Motor neuron (in vitro differentiated cells): ENCODE measurements at regions not wholly inside any gene's neighbourhood (a gene's known extent, or its start where the extent isn't known, plus 50 kb on each side); places are given as distances from the start of the nearest gene placed in this dataset.
A peak's percentile ranks its signal among the peaks of the same experiment; 100 is the strongest.

Experiments
- ATAC-seq, 8 experiments: fragments of 200-7000 bp; cut with Tn5 transposase; replicated peaks in 6 of 8; 2 replicates each; pipeline ENCODE4 v1.8.0; 2021; ENCODE audit warnings: mild to moderate bottlenecking in 8 of 8, moderate library complexity in 8 of 8
- H3K27ac ChIP-seq, 2 donors: fragments of 250-450 bp; sonication (Bioruptor Pico); 2 replicates each; pipeline ENCODE4 v1.9.0; 2021; ENCODE audit warnings: antibody characterized with exemption in 2 of 2, mild to moderate bottlenecking in 2 of 2, moderate library complexity in 1 of 2
- H3K4me1 ChIP-seq, 2 donors: fragments of 250-450 bp; sonication (Bioruptor Pico); replicated peaks in 1 of 2; 2 replicates each; pipeline ENCODE4 v1.6.1; 2021; ENCODE audit warnings: antibody characterized with exemption in 2 of 2, mild to moderate bottlenecking in 2 of 2, moderate library complexity in 1 of 2
- H3K4me3 ChIP-seq, 5 donors: fragments of 250-450 bp; sonication (Bioruptor Pico); 2 replicates each; pipeline ENCODE4 v1.9.0; 2021; ENCODE audit warnings: antibody characterized with exemption in 5 of 5, mild to moderate bottlenecking in 5 of 5, moderate library complexity in 4 of 5
- WGBS, 10 experiments: fragments of 450-650 bp; shearing (Covaris generic); methylation state at CpG; one replicate each; pipeline ENCODE4 v1.0.0; 2022; 5-methylcytosine and 5-hydroxymethylcytosine counted together
- in situ Hi-C, 9 experiments: fragments of 400-800 bp; cut with MboI; loops; one replicate each; pipeline ENCODE4 v1.15.0; 2021; ENCODE audit warnings: low sequenced_read_pairs in 9 of 9, low pct_unique_long_range_greater_than_20kb in 2 of 9; ENCODE audit not compliant: unreplicated experiment in 9 of 9

- ATAC-seq = peak in 1 of 8 experiments; percentile 10
- peak overlapping the region in 1 of 2 donors; percentile 10 for H3K27ac ChIP-seq
- 67 to 100% (median 90%) methylated on average over 1 to 4 of the region's 14 CpGs; no CpG with 5 or more reads in 5 of the 10 experiments for WGBS, 10 experiments
- H3K4me1 ChIP-seq = peaks cover 8 to 24% of the 10 kb centered on the region in 2 donors
- in situ Hi-C loops = loop anchor here in 1 of 9 experiments (10.0 kb wide), 1 partner anchor 336 kb away; no protein-coding TSS in a partner anchor
- H3K4me3 ChIP-seq = no peak overlapping the region
Measured at GRCh38 chr3:127090218-127091160, 102.4 kb upstream of the PRR23E start.

- 69 to 100% (median 86%) methylated on average over 1 to 4 of the region's 8 CpGs; no CpG with 5 or more reads in 6 of the 10 experiments for WGBS, 10 experiments
- Histone ChIP-seq H3K4me3 (no peak overlapping the region), H3K27ac (no peak overlapping the region), H3K4me1 (peaks cover 9 to 25% of the 10 kb centered on the region in 2 donors)
- no peak for ATAC-seq
- in situ Hi-C loops = loop anchor here in 1 of 9 experiments (10.0 kb wide), 1 partner anchor 337 kb away; no protein-coding TSS in a partner anchor
Measured at GRCh38 chr3:127091376-127091775, 101.6 kb upstream of the PRR23E start.

- 90% methylated on average over 2 of the region's 4 CpGs; no CpG with 5 or more reads in 9 of the 10 experiments for WGBS, 10 experiments
- in situ Hi-C loops = loop anchor here in 1 of 9 experiments (10.0 kb wide), 1 partner anchor 338 kb away; no protein-coding TSS in a partner anchor
Measured at GRCh38 chr3:127092368-127092767, 100.6 kb upstream of the PRR23E start.

GRCh38 chr3:127092776-127093175, 100.2 kb upstream of the PRR23E start:
- 10 to 60% methylated on average over 2 to 8 of the region's 11 CpGs; no CpG with 5 or more reads in 8 of the 10 experiments for WGBS, 10 experiments
- Histone ChIP-seq H3K4me1 (peaks cover 18 to 39% of the 10 kb centered on the region in 2 donors), H3K27ac (peak overlapping the region in 1 of 2 donors; percentile 60), H3K4me3 (no peak overlapping the region)
- in situ Hi-C loops = loop anchor here in 1 of 9 experiments (10.0 kb wide), 1 partner anchor 338 kb away; no protein-coding TSS in a partner anchor
- ATAC-seq = peak; percentile 54 to 80 (median 72)

More at GRCh38 chr3:127092368-127092767, 100.6 kb upstream of the PRR23E start:
- Histone ChIP-seq H3K4me3 (no peak overlapping the region), H3K4me1 (peaks cover 18 to 35% of the 10 kb centered on the region in 2 donors), H3K27ac (peak overlapping the region in 1 of 2 donors; percentile 60)
- no peak for ATAC-seq

GRCh38 chr3:127093312-127093711, 99.6 kb upstream of the PRR23E start:
- WGBS, 10 experiments = 0 to 100% (median 86%) methylated on average over 1 to 9 of the region's 9 CpGs; no CpG with 5 or more reads in 2 of the 10 experiments
- no peak for ATAC-seq
- Histone ChIP-seq H3K4me3 (no peak overlapping the region), H3K27ac (peak overlapping the region in 1 of 2 donors; percentile 13), H3K4me1 (peaks cover 18 to 39% of the 10 kb centered on the region in 2 donors)
- in situ Hi-C loops = loop anchor here in 1 of 9 experiments (10.0 kb wide), 1 partner anchor 339 kb away; no protein-coding TSS in a partner anchor

- ATAC-seq = no peak
- Histone ChIP-seq H3K4me3 (no peak overlapping the region), H3K27ac (no peak overlapping the region), H3K4me1 (peaks cover 15 to 31% of the 10 kb centered on the region in 2 donors)
- 47 to 100% (median 90%) methylated on average over 2 to 3 of the region's 4 CpGs; no CpG with 5 or more reads in 1 of the 10 experiments for WGBS, 10 experiments
- in situ Hi-C loops = loop anchor here in 1 of 9 experiments (10.0 kb wide), 1 partner anchor 341 kb away; no protein-coding TSS in a partner anchor
Measured at GRCh38 chr3:127095774-127096173, 97.2 kb upstream of the PRR23E start.

GRCh38 chr3:127096256-127097071, 96.5 kb upstream of the PRR23E start:
- ATAC-seq = peak in 6 of 8 experiments; percentile 11 to 53 (median 30)
- Histone ChIP-seq H3K27ac (peak overlapping the region in 1 of 2 donors; percentile 39), H3K4me3 (no peak overlapping the region), H3K4me1 (peaks cover 15 to 28% of the 10 kb centered on the region in 2 donors)
- in situ Hi-C loops = loop anchor here in 1 of 9 experiments (10.0 kb wide), 1 partner anchor 342 kb away; no protein-coding TSS in a partner anchor
- WGBS, 10 experiments = 22 to 100% (median 40%) methylated on average over 1 to 3 of the region's 11 CpGs; no CpG with 5 or more reads in 7 of the 10 experiments

GRCh38 chr3:127097072-127097405, 95.9 kb upstream of the PRR23E start:
- ATAC-seq = peak in 5 of 8 experiments; percentile 67 to 79 (median 74)
- in situ Hi-C loops = loop anchor here in 1 of 9 experiments (10.0 kb wide), 1 partner anchor 342 kb away; no protein-coding TSS in a partner anchor
- WGBS, 10 experiments = 40 to 83% (median 63%) methylated on average over 1 to 3 of the region's 4 CpGs; no CpG with 5 or more reads in 6 of the 10 experiments
- Histone ChIP-seq H3K4me3 (no peak overlapping the region), H3K27ac (peak overlapping the region in 1 of 2 donors; percentile 39), H3K4me1 (peaks cover 15 to 25% of the 10 kb centered on the region in 2 donors)

- no peak overlapping the region for H3K4me3 ChIP-seq
- WGBS, 10 experiments = 50 to 100% (median 73%) methylated on average over 1 to 2 of the region's 3 CpGs; no CpG with 5 or more reads in 4 of the 10 experiments
- H3K4me1 ChIP-seq = peaks cover 15 to 23% of the 10 kb centered on the region in 2 donors
- ATAC-seq = no peak
- in situ Hi-C loops = loop anchor here in 1 of 9 experiments (10.0 kb wide), 1 partner anchor 343 kb away; no protein-coding TSS in a partner anchor
- H3K27ac ChIP-seq = no peak overlapping the region
Measured at GRCh38 chr3:127097481-127097880, 95.5 kb upstream of the PRR23E start.

GRCh38 chr3:127099982-127100381, 92.9 kb upstream of the PRR23E start:
- H3K4me3 ChIP-seq = no peak overlapping the region
- no peak overlapping the region for H3K27ac ChIP-seq
- peaks cover 15 to 23% of the 10 kb centered on the region in 2 donors for H3K4me1 ChIP-seq
- in situ Hi-C loops = loop anchor here in 1 of 9 experiments (10.0 kb wide), 1 partner anchor 345 kb away; no protein-coding TSS in a partner anchor
- 40 to 83% (median 73%) methylated on average over 1 to 3 of the region's 3 CpGs; no CpG with 5 or more reads in 2 of the 10 experiments for WGBS, 10 experiments
- no peak for ATAC-seq

GRCh38 chr3:127100459-127101410, 92.2 kb upstream of the PRR23E start:
- H3K4me3 ChIP-seq = no peak overlapping the region
- in situ Hi-C loops = no loop called here
- peaks cover 15 to 23% of the 10 kb centered on the region in 2 donors for H3K4me1 ChIP-seq
- ATAC-seq = no peak
- H3K27ac ChIP-seq = no peak overlapping the region
- WGBS, 10 experiments = 20 to 100% (median 83%) methylated on average over 1 to 11 of the region's 18 CpGs; no CpG with 5 or more reads in 3 of the 10 experiments
